ENCODE measurements at regions not wholly inside any gene's neighbourhood (a gene's known extent, or its start where the extent isn't known, plus 50 kb on each side); places are given as distances from the start of the nearest gene placed in this dataset.
"Not testable (repeated sequence)": the region's sequence is repeated elsewhere in the genome, so short reads cannot be mapped to it uniquely, and the experiment has no call there.

DNA sequence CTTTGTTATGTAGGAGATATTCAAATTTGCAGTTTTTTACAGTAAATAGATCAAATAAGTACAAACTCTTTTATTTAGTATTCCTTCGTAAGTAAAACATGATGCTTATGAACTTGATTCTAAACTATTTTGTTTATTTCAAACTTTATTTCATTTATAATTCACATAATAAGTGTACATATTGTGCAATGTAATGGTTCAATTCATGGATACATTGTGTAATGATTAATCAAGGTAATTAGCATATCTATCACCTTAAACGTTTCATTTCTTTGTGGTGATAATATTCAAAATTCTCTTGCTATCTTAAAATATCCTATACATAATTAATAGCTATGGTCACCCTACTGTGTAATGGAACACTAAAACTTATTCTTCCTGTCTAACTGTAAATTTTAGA is 525.9 kb upstream of the ZNF804A start:
- no peak for DNase-seq (ENCODE audit: low read depth, low spot score)

DNA sequence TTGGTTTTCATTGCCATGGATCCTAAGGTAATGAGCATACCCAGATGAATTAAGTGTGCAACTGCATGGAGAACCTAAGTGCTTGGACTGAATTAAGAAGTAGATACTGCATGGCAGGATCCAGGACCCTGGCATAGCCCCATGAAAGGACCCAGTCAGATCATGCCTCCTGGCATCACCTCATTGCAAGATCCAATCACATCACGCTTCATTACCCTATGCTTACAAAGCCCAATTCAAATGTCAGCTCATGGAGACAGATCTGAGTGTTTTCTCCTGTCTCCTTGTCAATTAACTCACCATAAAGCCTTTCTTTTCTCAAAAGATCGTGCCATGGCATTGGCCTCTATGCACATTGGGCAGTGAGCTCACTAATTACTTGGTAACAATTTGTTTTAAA is 519.8 kb upstream of the ZNF804A start:
- DNase-seq (ENCODE audit: low read depth, low spot score): no peak

- DNase-seq (ENCODE audit: low read depth, low spot score): no peak
Observed at GRCh38 chr2:184091456-184091855, 506.9 kb upstream of the ZNF804A start.

DNA sequence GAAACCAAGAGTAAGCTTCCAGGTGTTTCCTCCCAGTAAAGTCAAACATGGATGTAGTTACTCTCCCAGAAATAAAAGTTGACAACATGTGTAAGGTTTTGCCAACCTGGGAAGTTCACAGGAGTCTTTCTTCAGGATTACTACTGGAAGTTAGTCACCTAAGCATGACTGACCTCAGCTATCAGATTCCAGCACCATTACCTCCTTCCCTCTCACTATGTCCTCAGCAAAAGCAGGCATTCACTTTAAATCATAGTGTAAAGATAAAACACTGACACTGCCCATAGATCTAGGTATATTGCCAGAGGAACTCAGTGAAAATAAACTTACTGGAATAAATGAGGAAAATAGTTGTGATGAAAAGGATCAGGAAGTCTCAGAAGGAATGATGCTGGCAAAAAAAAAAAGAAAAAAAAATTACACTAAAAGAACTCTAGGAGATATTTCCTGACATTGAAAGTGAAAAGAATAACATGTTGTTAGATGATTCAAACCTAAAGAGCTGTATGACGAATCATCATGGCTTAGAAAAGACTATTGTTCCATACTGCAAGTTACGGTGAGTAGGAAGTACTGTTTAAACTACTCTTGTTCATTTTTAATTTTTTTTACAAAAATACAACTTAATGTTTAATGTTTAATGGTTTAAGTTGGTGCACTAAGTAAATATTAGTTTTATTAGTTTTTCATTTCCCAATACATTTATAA is 484.5 kb upstream of the ZNF804A start:
- no peak for DNase-seq (ENCODE audit: low read depth, low spot score)

DNA sequence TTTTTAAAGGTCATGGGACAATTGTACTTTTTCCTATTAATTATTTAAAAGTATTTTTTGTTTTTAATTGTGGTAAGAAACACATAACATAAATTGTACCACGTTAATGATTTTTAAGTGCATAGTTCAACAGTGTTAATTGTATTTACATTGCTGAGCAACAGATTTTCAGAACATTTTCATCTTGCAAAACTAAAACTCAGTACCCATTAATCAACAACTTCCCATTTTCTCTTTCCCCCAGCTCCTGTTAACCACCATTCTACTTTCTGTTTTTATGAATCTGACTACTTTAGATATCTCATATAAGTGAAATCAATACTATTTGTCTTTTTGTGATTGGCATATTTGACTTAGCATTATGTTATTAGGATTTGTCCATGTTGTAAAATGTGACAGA is 483.9 kb upstream of the ZNF804A start:
- DNase-seq (ENCODE audit: low read depth, low spot score): no peak

- DNase-seq (ENCODE audit: low read depth, low spot score): no peak
Observed at GRCh38 chr2:184119989-184120800, 478.1 kb upstream of the ZNF804A start.

GRCh38 chr2:184125867-184126266 is 472.5 kb upstream of the ZNF804A start:
- DNase-seq (ENCODE audit: low read depth, low spot score): no peak

DNA sequence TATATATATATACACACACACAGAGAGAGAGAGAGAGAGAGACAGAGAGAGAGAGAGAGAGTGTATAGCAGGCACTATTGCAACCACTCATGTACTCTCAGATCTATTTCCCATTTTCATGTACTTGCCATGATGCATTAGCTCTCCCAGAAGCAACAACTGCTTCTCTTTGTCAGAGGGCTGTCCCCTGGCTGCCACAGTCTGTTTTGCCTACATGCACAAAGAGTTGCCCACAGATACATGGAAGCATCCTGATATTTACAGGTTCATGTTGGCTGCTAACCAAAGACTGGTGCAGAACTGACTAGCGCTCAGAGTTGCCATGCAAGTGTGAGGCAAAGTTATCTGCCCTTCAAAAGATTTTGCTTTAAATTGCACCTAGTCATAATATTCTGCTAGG is 469.3 kb upstream of the ZNF804A start:
- DNase-seq (ENCODE audit: low read depth, low spot score): no peak

GRCh38 chr2:184137955-184138354 is 460.4 kb upstream of the ZNF804A start:
- no peak for DNase-seq (ENCODE audit: low read depth, low spot score)

- no peak for DNase-seq (ENCODE audit: low read depth, low spot score)
Observed at GRCh38 chr2:184141866-184142265, 456.5 kb upstream of the ZNF804A start.

DNA sequence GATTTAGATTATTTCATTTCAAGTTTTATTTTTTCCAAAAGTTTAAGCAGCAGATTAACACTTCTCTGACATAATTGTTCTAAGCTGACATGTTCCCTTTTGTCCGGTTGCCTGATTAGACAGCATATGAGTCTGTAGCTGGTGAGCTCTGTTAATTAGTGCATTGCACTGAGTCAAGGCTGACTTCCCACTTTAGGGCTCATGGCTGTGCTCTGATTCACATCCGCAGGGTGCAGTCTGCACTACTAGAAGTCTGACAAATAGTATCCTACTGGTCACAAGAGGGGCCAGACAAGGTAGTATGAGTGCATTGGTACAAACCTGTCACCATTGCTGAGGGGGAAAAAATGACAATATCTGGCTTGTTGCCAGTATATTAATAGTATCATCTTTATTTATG is 443.9 kb upstream of the ZNF804A start:
- DNase-seq (ENCODE audit: low read depth, low spot score): no peak

DNA sequence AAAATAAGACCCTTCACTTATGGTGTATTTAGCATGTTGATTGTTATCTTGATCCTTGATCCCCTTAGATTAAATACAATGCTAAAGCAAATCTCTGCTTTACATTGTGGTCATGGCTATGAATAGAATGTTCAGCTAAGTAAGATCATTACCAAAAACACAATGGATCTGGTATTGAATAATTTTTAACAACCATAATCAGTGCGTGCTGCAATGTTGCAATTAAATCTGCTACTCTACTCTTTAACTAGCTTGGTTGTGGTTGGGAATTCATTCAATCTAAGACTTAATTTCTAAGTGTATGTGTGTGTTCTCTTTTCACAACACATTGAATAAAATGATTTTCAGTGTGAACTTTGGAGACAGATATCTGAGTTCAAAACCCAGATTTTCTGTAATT is 442.5 kb upstream of the ZNF804A start:
- no peak for DNase-seq (ENCODE audit: low read depth, low spot score)

- DNase-seq (ENCODE audit: low read depth, low spot score): no peak
Observed at GRCh38 chr2:184157141-184157540, 441.2 kb upstream of the ZNF804A start.

- DNase-seq (ENCODE audit: low read depth, low spot score): no peak
Observed at GRCh38 chr2:184162426-184162825, 435.9 kb upstream of the ZNF804A start.

DNA sequence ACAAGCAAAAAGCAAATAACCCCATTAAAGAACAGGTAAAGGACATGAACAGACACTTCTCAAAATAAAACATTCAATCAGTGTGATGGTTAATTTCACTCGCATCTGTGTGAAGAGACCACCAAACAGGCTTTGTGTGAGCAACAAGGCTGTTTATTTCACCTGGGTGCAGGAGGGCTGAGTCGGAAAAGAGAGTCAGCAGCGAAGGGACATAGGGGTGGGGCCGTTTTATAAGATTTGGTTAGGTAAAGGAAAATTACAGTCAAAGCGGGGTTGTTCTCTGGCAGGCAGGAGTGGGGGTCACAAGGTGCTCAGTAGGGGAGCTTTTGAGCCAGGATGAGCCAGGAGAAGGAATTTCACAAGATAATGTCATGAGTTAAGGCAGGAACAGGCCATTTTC is 429.5 kb upstream of the ZNF804A start:
- not testable (repeated sequence) for DNase-seq (ENCODE audit: low read depth, low spot score)

DNA sequence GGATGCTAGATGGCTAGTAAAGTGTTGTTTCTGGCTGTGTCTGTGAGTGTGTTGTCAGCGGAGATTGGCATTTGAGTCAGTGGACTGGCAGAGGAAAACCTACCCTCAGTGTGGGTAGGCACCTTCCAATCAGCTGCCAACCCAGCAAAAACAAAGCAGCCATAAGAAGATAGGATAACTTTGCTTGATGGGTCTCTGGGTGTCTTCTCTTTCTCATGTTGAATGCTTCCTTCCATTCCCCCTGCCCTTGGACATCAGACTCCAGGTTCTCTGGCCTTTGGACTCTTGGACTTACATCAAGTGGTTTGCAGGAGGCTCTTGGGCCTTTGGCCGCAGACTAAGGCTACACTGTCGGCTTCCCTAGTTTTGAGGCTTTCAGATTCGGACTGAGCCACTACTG is 429.0 kb upstream of the ZNF804A start:
- no peak for DNase-seq (ENCODE audit: low read depth, low spot score)

GRCh38 chr2:184174493-184175104 is 423.7 kb upstream of the ZNF804A start:
- no peak for DNase-seq (ENCODE audit: low read depth, low spot score)

GRCh38 chr2:184178229-184178628 is 420.1 kb upstream of the ZNF804A start:
- no peak for DNase-seq (ENCODE audit: low read depth, low spot score)

GRCh38 chr2:184186436-184186835 is 411.9 kb upstream of the ZNF804A start:
- DNase-seq (ENCODE audit: low read depth, low spot score): no peak

DNA sequence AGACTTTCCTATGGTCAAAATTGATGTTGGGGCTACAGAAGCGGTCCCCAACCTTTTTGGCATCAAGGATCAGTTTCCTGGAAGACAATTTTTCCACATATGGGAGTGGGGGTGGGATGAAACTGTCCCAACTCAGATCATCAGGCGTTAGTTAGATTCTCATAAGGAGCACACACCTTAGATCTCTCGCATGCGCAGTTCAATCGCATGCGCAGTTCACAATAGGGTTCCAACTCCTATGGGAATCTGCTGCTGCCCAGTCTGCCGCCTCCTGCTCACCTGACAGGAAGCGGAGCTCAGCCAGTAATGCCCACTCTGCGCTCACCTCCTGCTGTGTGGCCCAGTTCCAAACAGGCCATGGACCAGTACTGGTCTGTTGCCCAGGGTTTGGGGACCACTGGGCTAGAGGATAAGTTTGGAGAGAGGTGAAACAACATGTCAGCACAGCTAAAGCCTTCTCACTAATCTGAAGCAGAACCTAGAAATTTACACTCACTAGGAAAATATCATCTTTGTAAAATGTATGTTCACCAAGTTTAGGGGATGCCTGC is 410.8 kb upstream of the ZNF804A start:
- no peak for DNase-seq (ENCODE audit: low read depth, low spot score)

- no peak for DNase-seq (ENCODE audit: low read depth, low spot score)
Observed at GRCh38 chr2:184190725-184191124, 407.6 kb upstream of the ZNF804A start.

DNA sequence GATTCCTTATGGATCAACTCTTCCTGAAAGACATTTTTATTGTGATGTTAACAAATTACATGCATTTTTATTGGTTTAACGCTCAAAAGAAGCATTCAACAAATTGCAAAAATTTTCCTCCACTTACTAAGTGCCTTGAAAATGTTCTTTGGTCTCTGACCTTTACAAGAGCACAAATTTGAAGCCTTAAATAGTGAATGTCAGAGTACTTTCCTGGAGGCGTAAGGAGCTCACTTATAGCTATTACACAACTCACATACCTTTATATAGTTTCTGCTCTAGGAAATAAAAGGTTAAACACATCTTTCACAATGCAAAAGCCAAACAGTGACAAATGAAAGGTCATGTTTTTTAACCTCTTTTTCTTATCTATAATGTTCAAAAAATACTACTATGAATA is 405.7 kb upstream of the ZNF804A start:
- DNase-seq (ENCODE audit: low read depth, low spot score): no peak

- no peak for DNase-seq (ENCODE audit: low read depth, low spot score)
Observed at GRCh38 chr2:184197413-184197812, 400.9 kb upstream of the ZNF804A start.

Measured in ELF-1 (cell line).